ENCODE measurements at regions not wholly inside any gene's neighbourhood (a gene's known extent, or its start where the extent isn't known, plus 50 kb on each side); places are given as distances from the start of the nearest gene placed in this dataset.
"Not testable (repeated sequence)": the region's sequence is repeated elsewhere in the genome, so short reads cannot be mapped to it uniquely, and the experiment has no call there.

DNA sequence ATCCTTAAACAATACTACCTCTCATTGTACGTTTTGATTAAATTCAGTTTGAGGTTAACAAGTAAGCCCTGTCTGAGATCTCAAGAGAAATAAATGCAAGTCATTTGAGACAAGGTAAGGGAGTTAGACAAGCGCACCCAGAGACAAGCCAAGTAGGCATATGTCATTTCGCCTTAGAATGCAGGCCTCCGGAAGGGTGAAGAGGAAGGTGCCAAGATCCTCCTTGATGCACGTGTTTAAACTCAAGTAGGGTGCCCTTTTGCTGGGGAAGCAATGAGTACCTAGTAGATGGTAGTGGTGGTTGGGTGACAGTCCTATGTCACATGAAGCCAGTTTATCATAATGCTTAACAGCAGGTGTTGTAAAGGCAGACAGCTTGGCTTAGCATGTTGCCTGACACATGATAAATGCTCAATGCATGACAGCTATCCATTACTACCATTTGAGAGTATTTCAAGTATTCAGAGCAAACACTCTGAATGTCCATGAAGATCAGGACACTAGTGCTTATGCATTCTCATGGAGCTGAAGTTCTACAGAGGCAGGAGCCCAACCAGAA lies 415.9 kb downstream of the TMEM135 start:
- no peak for DNase-seq
- Histone ChIP-seq H3K27ac (no peak overlapping the region), H3K36me3 (no peaks in the 10 kb centered on the region), H3K27me3 (ENCODE audit: insufficient read depth, low read depth, severe bottlenecking) (no peaks in the 10 kb centered on the region), H3K9me3 (ENCODE audit: severe bottlenecking) (no peaks in the 10 kb centered on the region), H3K4me3 (ENCODE audit: low read depth, low read length) (no peak overlapping the region)
- no peak for TF ChIP-seq CTCF (IDR thresholded peaks at IDR 0.05; ENCODE audit: low read depth, low read length)

DNA sequence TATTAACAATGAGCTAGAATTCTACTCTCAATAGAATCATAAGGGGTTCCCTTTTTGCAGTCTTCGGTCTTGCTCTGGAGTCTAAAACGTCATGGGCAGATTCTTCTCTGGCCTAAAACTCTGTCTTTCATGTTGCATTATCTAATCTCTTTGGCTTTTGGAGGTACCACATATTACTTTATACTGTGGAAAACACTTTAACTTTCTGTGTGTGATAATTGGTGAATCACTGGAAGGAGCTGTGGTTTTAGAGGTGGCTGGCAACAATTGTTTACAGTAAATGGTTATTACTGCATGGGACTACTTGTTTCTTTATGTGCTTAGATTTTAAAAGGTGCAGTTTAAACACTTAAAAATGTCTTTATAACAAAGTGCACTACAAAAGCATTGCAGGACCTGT lies 414.3 kb downstream of the TMEM135 start:
- H3K27ac ChIP-seq; DNase-seq; H3K9me3 ChIP-seq (ENCODE audit: severe bottlenecking); H3K4me3 ChIP-seq (ENCODE audit: low read depth, low read length); H3K36me3 ChIP-seq; H3K27me3 ChIP-seq (ENCODE audit: insufficient read depth, low read depth, severe bottlenecking): not testable (repeated sequence)

GRCh38 chr11:87451395-87451794 lies 413.7 kb downstream of the TMEM135 start:
- Histone ChIP-seq H3K4me3 (ENCODE audit: low read depth, low read length) (no peak overlapping the region), H3K27ac (no peak overlapping the region), H3K36me3 (no peaks in the 10 kb centered on the region), H3K27me3 (ENCODE audit: insufficient read depth, low read depth, severe bottlenecking) (no peaks in the 10 kb centered on the region), H3K9me3 (ENCODE audit: severe bottlenecking) (no peaks in the 10 kb centered on the region)
- DNase-seq, result no peak
- TF ChIP-seq CTCF (IDR thresholded peaks at IDR 0.05; ENCODE audit: low read depth, low read length), result no peak

DNA sequence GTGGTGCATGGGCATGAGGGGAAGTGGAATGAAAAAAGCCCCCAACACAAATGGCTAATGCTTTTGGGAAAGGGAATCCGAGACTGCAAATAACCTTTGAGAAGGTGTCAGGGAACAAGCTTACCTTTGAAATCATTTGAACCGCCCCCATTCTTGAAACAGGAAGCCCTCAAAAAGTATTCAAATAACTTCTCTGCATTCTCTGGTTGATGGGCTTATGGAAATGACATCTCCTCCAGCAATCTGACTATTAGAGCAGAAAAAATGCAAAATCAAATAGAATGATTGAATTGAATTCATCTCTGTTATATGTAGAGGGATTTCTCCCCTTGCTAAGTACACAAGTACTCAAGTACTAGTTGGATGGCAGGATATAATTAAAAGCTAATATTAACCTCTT lies 409.9 kb downstream of the TMEM135 start:
- no peak overlapping the region for H3K4me3 ChIP-seq (ENCODE audit: low read depth, low read length)
- no peak for DNase-seq
- TF ChIP-seq CTCF (IDR thresholded peaks at IDR 0.05; ENCODE audit: low read depth, low read length), result no peak
- no peaks in the 10 kb centered on the region for H3K27me3 ChIP-seq (ENCODE audit: insufficient read depth, low read depth, severe bottlenecking)
- no peaks in the 10 kb centered on the region for H3K9me3 ChIP-seq (ENCODE audit: severe bottlenecking)
- no peaks in the 10 kb centered on the region for H3K36me3 ChIP-seq
- no peak overlapping the region for H3K27ac ChIP-seq

- no peak for DNase-seq
- no peak overlapping the region for H3K4me3 ChIP-seq (ENCODE audit: low read depth, low read length)
- no peak for TF ChIP-seq CTCF (IDR thresholded peaks at IDR 0.05; ENCODE audit: low read depth, low read length)
Measured at GRCh38 chr11:87444993-87445392, 407.3 kb downstream of the TMEM135 start.

DNA sequence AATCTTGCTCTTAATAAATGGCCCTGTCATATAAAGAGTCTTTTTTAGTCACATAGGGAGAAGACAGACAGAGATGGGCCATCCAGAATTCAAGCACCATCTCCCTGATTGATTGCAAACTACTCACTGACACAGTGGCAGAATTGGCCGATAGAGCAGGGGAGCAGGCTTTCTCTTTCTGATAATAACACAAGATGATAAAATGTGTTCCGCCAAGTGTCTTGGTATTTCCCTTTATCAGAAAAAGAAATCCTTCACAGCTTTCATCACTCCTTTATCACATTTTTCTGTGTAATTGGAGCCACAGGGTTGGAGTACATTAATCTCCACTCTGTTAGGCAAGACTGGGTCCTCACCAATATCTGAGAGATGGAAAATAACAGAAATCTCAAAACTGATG lies 406.0 kb downstream of the TMEM135 start:
- H3K27ac ChIP-seq, result no peak overlapping the region
- no peak for TF ChIP-seq CTCF (IDR thresholded peaks at IDR 0.05; ENCODE audit: low read depth, low read length)
- H3K9me3 ChIP-seq (ENCODE audit: severe bottlenecking), result no peaks in the 10 kb centered on the region
- no peaks in the 10 kb centered on the region for H3K27me3 ChIP-seq (ENCODE audit: insufficient read depth, low read depth, severe bottlenecking)
- no peak overlapping the region for H3K4me3 ChIP-seq (ENCODE audit: low read depth, low read length)
- no peaks in the 10 kb centered on the region for H3K36me3 ChIP-seq
- DNase-seq, result no peak

More at GRCh38 chr11:87444993-87445392, 407.3 kb downstream of the TMEM135 start:
- H3K27ac ChIP-seq, result no peak overlapping the region
- no peaks in the 10 kb centered on the region for H3K9me3 ChIP-seq (ENCODE audit: severe bottlenecking)
- H3K36me3 ChIP-seq, result no peaks in the 10 kb centered on the region
- H3K27me3 ChIP-seq (ENCODE audit: insufficient read depth, low read depth, severe bottlenecking), result no peaks in the 10 kb centered on the region

All from WERI-Rb-1 (cell line).